Nephron (organoid): ENCODE measurements at regions not wholly inside any gene's neighbourhood (a gene's known extent, or its start where the extent isn't known, plus 50 kb on each side); places are given as distances from the start of the nearest gene placed in this dataset.

Source experiments
- H3K27ac Mint-ChIP-seq, 3 experiments: 2 replicates each; pipeline ENCODE4 v1.8.0; 2020; ENCODE audit warnings: mixed read lengths in 3 of 3, mild to moderate bottlenecking in 2 of 3, moderate library complexity in 1 of 3
- H3K27me3 Mint-ChIP-seq: 2 replicates; pipeline ENCODE4 v1.8.0; 2021; ENCODE audit warnings: low read depth, mild to moderate bottlenecking, moderate library complexity, mixed read lengths
- H3K36me3 Mint-ChIP-seq: 2 replicates; pipeline ENCODE4 v1.8.0; 2020; ENCODE audit warnings: low read depth, mixed read lengths
- H3K4me1 Mint-ChIP-seq: 2 replicates; pipeline ENCODE4 v1.8.0; 2020; ENCODE audit warnings: mixed read lengths
- H3K4me3 Mint-ChIP-seq, 3 experiments: 2 replicates each; pipeline ENCODE4 v1.8.0; 2020; ENCODE audit warnings: mild to moderate bottlenecking in 3 of 3, mixed read lengths in 3 of 3, moderate library complexity in 2 of 3
- H3K9me3 Mint-ChIP-seq: 2 replicates; pipeline ENCODE4 v1.8.0; 2020; ENCODE audit warnings: mixed read lengths
- TF ChIP-seq, protein P1 (sequence below), 3 experiments: fragments of 200-600 bp; sonication (generic); IDR thresholded peaks; one replicate each; pipeline ENCODE4 v1.5.0; 2021; ENCODE audit warnings: antibody characterized with exemption in 3 of 3; ENCODE audit not compliant: unreplicated experiment in 3 of 3

DNA sequence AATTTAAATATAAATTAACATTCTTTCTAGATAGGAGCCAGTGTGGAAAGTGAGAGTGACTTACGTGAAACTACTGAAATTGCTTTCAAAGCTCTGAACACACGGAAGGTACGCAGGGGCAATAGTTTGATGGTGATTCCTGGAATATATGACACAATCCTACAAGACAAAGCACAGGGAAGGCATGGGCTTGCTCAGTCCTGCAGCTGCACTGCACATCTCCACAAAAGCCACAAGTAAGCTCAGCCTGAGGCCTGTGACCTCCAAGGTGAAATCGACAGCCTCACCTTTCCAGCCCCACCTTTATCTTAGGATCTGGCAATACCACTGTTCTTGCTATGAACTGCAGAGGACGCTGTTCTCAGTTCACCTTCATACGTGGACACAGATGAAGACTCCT is 109.3 kb upstream of the SCN10A start:
- Mint-ChIP-seq H3K27ac (no peak overlapping the region), H3K9me3 (no peaks in the 10 kb centered on the region), H3K4me3 (no peak overlapping the region), H3K4me1 (peaks cover 16% of the 10 kb centered on the region), H3K27me3 (peaks cover 4% of the 10 kb centered on the region), H3K36me3 (no peaks in the 10 kb centered on the region)
- TF ChIP-seq, protein P1, sequence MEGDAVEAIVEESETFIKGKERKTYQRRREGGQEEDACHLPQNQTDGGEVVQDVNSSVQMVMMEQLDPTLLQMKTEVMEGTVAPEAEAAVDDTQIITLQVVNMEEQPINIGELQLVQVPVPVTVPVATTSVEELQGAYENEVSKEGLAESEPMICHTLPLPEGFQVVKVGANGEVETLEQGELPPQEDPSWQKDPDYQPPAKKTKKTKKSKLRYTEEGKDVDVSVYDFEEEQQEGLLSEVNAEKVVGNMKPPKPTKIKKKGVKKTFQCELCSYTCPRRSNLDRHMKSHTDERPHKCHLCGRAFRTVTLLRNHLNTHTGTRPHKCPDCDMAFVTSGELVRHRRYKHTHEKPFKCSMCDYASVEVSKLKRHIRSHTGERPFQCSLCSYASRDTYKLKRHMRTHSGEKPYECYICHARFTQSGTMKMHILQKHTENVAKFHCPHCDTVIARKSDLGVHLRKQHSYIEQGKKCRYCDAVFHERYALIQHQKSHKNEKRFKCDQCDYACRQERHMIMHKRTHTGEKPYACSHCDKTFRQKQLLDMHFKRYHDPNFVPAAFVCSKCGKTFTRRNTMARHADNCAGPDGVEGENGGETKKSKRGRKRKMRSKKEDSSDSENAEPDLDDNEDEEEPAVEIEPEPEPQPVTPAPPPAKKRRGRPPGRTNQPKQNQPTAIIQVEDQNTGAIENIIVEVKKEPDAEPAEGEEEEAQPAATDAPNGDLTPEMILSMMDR (IDR thresholded peaks at IDR 0.05; ENCODE audit: unreplicated experiment in 3 of 3): no peak

DNA sequence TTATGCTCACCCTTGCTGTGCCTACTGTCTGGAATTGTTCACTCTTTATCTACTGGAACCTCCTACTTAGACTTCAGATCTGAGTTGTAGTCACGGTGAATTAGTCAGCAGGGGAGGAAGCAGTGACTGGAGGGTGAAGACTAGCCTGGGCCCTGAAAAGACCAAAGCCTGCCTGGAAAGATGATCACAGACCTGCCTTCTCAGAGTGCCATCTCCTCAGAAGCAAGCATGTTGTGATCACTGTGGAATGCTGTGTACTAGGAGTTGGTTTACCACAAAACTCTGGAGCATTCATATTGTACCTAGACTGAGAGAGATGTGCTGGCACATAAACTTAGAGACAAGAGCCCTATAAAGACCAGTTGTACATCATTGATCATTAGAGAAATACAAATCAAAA is 100.7 kb upstream of the SCN10A start:
- Mint-ChIP-seq H3K4me3 (no peak overlapping the region), H3K9me3 (no peaks in the 10 kb centered on the region), H3K36me3 (no peaks in the 10 kb centered on the region), H3K27me3 (no peaks in the 10 kb centered on the region), H3K27ac (no peak overlapping the region), H3K4me1 (no peaks in the 10 kb centered on the region)
- TF ChIP-seq, protein P1 (IDR thresholded peaks at IDR 0.05; ENCODE audit: unreplicated experiment in 3 of 3): no peak

DNA sequence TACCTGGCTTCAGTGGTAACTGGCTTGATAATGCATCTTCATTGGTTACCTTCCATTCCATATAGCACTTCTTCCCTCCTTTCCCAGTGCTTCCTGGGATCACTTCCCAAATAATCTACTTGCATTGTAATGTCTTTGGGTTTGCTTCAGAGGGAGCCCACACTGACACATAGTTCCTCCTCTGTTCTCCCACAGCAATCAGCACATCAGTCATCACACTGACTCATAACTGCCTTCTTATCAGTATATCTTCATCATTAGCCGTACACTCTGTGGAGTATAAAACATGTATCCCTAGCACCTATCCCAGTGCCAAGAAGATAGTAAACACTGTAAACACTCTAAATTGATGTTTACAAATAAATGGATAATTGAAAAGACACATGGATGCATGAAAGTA is 91.4 kb upstream of the SCN10A start:
- H3K4me1 Mint-ChIP-seq: no peaks in the 10 kb centered on the region

DNA sequence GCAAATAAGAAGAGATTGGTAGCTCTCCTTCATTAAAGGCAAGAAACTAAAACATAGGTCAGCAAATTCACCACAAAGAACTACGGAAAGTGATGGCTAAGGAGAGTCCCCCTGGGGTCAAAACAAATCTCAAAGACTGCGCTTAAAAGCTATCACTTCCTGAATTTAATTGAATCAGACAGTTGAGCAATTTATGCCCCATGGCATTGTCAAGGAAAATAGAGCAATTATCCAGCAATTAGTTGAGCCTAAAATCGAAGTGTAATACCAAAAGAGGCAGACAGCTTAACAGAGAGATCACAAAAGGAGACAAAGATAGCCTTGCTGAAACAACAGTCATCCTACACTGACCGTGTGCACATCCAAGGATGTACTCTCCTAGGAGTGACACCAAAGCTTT is 74.4 kb upstream of the SCN10A start:
- TF ChIP-seq, protein P1 (IDR thresholded peaks at IDR 0.05; ENCODE audit: unreplicated experiment in 3 of 3): no peak
- peaks cover 9% of the 10 kb centered on the region for H3K9me3 Mint-ChIP-seq
- H3K4me1 Mint-ChIP-seq: no peaks in the 10 kb centered on the region
- H3K4me3 Mint-ChIP-seq: no peak overlapping the region
- no peaks in the 10 kb centered on the region for H3K27me3 Mint-ChIP-seq
- no peaks in the 10 kb centered on the region for H3K36me3 Mint-ChIP-seq
- H3K27ac Mint-ChIP-seq: no peak overlapping the region

More for the DNA sequence above, 91.4 kb upstream of the SCN10A start:
- H3K27me3 Mint-ChIP-seq: no peaks in the 10 kb centered on the region
- H3K36me3 Mint-ChIP-seq: no peaks in the 10 kb centered on the region
- TF ChIP-seq, protein P1 (IDR thresholded peaks at IDR 0.05; ENCODE audit: unreplicated experiment in 3 of 3): no peak
- H3K4me3 Mint-ChIP-seq: no peak overlapping the region
- no peaks in the 10 kb centered on the region for H3K9me3 Mint-ChIP-seq
- H3K27ac Mint-ChIP-seq: no peak overlapping the region

DNA sequence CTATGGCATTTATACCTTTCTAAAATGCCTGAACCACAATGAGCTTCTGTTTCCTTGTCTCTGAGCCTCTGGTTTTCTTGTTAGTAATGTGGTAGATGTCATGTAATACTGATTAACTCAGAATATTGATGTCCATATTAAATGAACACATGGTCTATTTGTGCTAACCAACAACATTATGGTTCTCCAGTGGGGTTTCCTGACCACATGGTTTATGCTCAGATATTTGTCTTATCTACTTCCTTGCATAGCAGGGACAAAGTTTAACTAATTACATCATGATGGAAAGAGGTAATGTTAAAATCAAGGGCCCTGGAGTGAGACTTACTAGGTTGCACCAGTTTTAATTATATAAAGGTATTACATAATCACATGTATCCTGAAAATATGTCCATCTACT is 62.6 kb upstream of the SCN10A start:
- no peaks in the 10 kb centered on the region for H3K4me1 Mint-ChIP-seq

More for the DNA sequence above, 62.6 kb upstream of the SCN10A start:
- Mint-ChIP-seq H3K4me3 (no peak overlapping the region), H3K36me3 (no peaks in the 10 kb centered on the region), H3K9me3 (no peaks in the 10 kb centered on the region), H3K27ac (no peak overlapping the region), H3K27me3 (no peaks in the 10 kb centered on the region)
- TF ChIP-seq, protein P1 (IDR thresholded peaks at IDR 0.05; ENCODE audit: unreplicated experiment in 3 of 3): no peak
